Upper lobe of left lung (tissue), 6 donors: ENCODE measurements at regions not wholly inside any gene's neighbourhood (a gene's known extent, or its start where the extent isn't known, plus 50 kb on each side); places are given as distances from the start of the nearest gene placed in this dataset.

ENCODE experiments used
- ATAC-seq, 2 donors: fragments of 200-7000 bp; cut with Tn5 transposase; one replicate each; pipeline ENCODE4 v1.9.1; 2022; ENCODE audit warnings: mild to moderate bottlenecking in 2 of 2, moderate library complexity in 2 of 2; ENCODE audit not compliant: low FRiP score in 2 of 2
- DNase-seq, 2 donors: peaks; one replicate each; pipeline ENCODE4 v3.0.0-alpha.2; 2019 to 2020
- H3K27ac ChIP-seq, 4 donors: fragments of 200-600 bp; sonication (generic); one replicate each; pipeline ENCODE4 v1.5.1; 2016 to 2019
- H3K27me3 ChIP-seq, 4 donors: fragments of 200-600 bp; sonication (generic); one replicate each; pipeline ENCODE4 v1.5.1; 2017 to 2019
- H3K36me3 ChIP-seq, 4 donors: fragments of 200-600 bp; sonication (generic); one replicate each; pipeline ENCODE4 v1.5.1; 2016 to 2019
- H3K4me1 ChIP-seq, 4 donors: fragments of 200-600 bp; sonication (generic); one replicate each; pipeline ENCODE4 v1.5.1; 2018 to 2019
- H3K4me3 ChIP-seq, 4 donors: fragments of 200-600 bp; sonication (generic); one replicate each; pipeline ENCODE4 v1.5.1; 2017 to 2019; ENCODE audit warnings: mild to moderate bottlenecking in 2 of 4, moderate library complexity in 1 of 4
- H3K9me3 ChIP-seq, 4 donors: fragments of 200-600 bp; sonication (generic); one replicate each; pipeline ENCODE4 v1.5.1; 2018 to 2019
- CTCF ChIP-seq, 6 experiments: fragments of 450-650 bp in 4 of 6; fragments of 200-600 bp in 2 of 6; sonication (generic) in 2 of 6; IDR thresholded peaks; one replicate each; pipeline ENCODE4 v1.5.1; 2016 to 2019; ENCODE audit warnings: antibody characterized with exemption in 6 of 6
- EP300 ChIP-seq, 4 donors: sonication (generic); formaldehyde crosslinking; IDR thresholded peaks; one replicate each; pipeline ENCODE4 v1.5.1; 2017; ENCODE audit warnings: antibody characterized with exemption in 4 of 4, control low read depth in 2 of 4
- POLR2A ChIP-seq, 4 donors: fragments of 450-650 bp; IDR thresholded peaks; one replicate each; pipeline ENCODE4 v1.5.1; 2016 to 2017; ENCODE audit warnings: antibody characterized with exemption in 4 of 4, mild to moderate bottlenecking in 2 of 4
- POLR2AphosphoS5 ChIP-seq, 2 donors: sonication (generic); formaldehyde crosslinking; IDR thresholded peaks; one replicate each; pipeline ENCODE4 v1.5.1; 2017; ENCODE audit warnings: antibody characterized with exemption in 2 of 2
- WGBS, 2 donors: methylation state at CpG; one replicate each; pipeline ENCODE4 v1.1.5; 2017 to 2018; 5-methylcytosine and 5-hydroxymethylcytosine counted together
- donor health status: DM: no; HTN: no; CAD: no; lungs with moderate emphysema.
- donor health status: DM: no; HTN: yes; CAD: no; lungs with severe emphysema.

GRCh38 chr6:167711768-167712730 lies 114.7 kb upstream of the AFDN start:
- Histone ChIP-seq H3K36me3 (no peaks in the 10 kb centered on the region), H3K9me3 (no peaks in the 10 kb centered on the region), H3K27ac (no peak overlapping the region), H3K4me3 (no peak overlapping the region), H3K27me3 (no peaks in the 10 kb centered on the region), H3K4me1 (peaks cover 0 to 7% (median 5%) of the 10 kb centered on the region in 4 donors)
- WGBS, 2 donors: 78 to 80% methylated on average over 12 to 16 of the region's 19 CpGs
- DNase-seq: no peak
- TF ChIP-seq POLR2A (IDR thresholded peaks at IDR 0.05) (no peak), CTCF (IDR thresholded peaks at IDR 0.05) (no peak), POLR2AphosphoS5 (IDR thresholded peaks at IDR 0.05) (no peak), EP300 (IDR thresholded peaks at IDR 0.05) (no peak)
- ATAC-seq: no peak

GRCh38 chr6:167712731-167713475 lies 113.8 kb upstream of the AFDN start:
- Histone ChIP-seq H3K27ac (no peak overlapping the region), H3K4me3 (no peak overlapping the region), H3K4me1 (peaks cover 0 to 7% (median 5%) of the 10 kb centered on the region in 4 donors), H3K27me3 (no peaks in the 10 kb centered on the region), H3K36me3 (no peaks in the 10 kb centered on the region), H3K9me3 (no peaks in the 10 kb centered on the region)
- ATAC-seq: peak in 1 of 2 donors; percentile 19
- WGBS, 2 donors: 79 to 83% methylated on average over 11 to 18 of the region's 18 CpGs
- TF ChIP-seq POLR2A (IDR thresholded peaks at IDR 0.05): no peak
- TF ChIP-seq EP300 (IDR thresholded peaks at IDR 0.05): no peak
- no peak for TF ChIP-seq POLR2AphosphoS5 (IDR thresholded peaks at IDR 0.05)
- no peak for TF ChIP-seq CTCF (IDR thresholded peaks at IDR 0.05)
- peak in 1 of 2 donors; percentile 54 for DNase-seq

- no peak for ATAC-seq
- no peak for TF ChIP-seq CTCF (IDR thresholded peaks at IDR 0.05)
- TF ChIP-seq POLR2A (IDR thresholded peaks at IDR 0.05): no peak
- no peak for TF ChIP-seq EP300 (IDR thresholded peaks at IDR 0.05)
- no peak for TF ChIP-seq POLR2AphosphoS5 (IDR thresholded peaks at IDR 0.05)
- 30 to 47% methylated on average over 4 to 8 of the region's 8 CpGs for WGBS, 2 donors
- Histone ChIP-seq H3K36me3 (no peaks in the 10 kb centered on the region), H3K4me3 (no peak overlapping the region), H3K4me1 (peaks cover 0 to 7% (median 5%) of the 10 kb centered on the region in 4 donors), H3K27me3 (no peaks in the 10 kb centered on the region), H3K27ac (no peak overlapping the region), H3K9me3 (no peaks in the 10 kb centered on the region)
- no peak for DNase-seq
These were observed 112.6 kb upstream of the AFDN start for GRCh38 chr6:167714152-167714551.

- Histone ChIP-seq H3K27ac (no peak overlapping the region), H3K4me3 (no peak overlapping the region), H3K4me1 (peaks cover 0 to 7% (median 5%) of the 10 kb centered on the region in 4 donors), H3K27me3 (no peaks in the 10 kb centered on the region), H3K36me3 (no peaks in the 10 kb centered on the region), H3K9me3 (no peaks in the 10 kb centered on the region)
- WGBS, 2 donors: 95 to 99% methylated on average over 9 of the region's 9 CpGs
- ATAC-seq (no peak), DNase-seq (no peak)
- TF ChIP-seq POLR2AphosphoS5 (IDR thresholded peaks at IDR 0.05): no peak
- no peak for TF ChIP-seq POLR2A (IDR thresholded peaks at IDR 0.05)
- no peak for TF ChIP-seq EP300 (IDR thresholded peaks at IDR 0.05)
- no peak for TF ChIP-seq CTCF (IDR thresholded peaks at IDR 0.05)
These were observed 109.3 kb upstream of the AFDN start for GRCh38 chr6:167717455-167717854.
